ENCODE measurements at regions not wholly inside any gene's neighbourhood (a gene's known extent, or its start where the extent isn't known, plus 50 kb on each side); places are given as distances from the start of the nearest gene placed in this dataset.
"Not testable (repeated sequence)": the region's sequence is repeated elsewhere in the genome, so short reads cannot be mapped to it uniquely, and the experiment has no call there.

- H3K4me3 ChIP-seq, result no peak overlapping the region
- no peaks in the 10 kb centered on the region for H3K9me3 ChIP-seq
- H3K27ac ChIP-seq, result no peak overlapping the region
- DNase-seq, result no peak
- intact Hi-C loops (cut with DNase I), result no loop called here
- WGBS, 4 donors, result 90 to 96% (median 93%) methylated on average over 4 of the region's 4 CpGs
- no peaks in the 10 kb centered on the region for H3K36me3 ChIP-seq
- H3K27me3 ChIP-seq, result peaks cover 0 to 5% (median 0%) of the 10 kb centered on the region in 9 donors
- ATAC-seq, result no peak
- TF ChIP-seq CTCF (IDR thresholded peaks at IDR 0.05), result no peak
- TF ChIP-seq POLR2A (IDR thresholded peaks at IDR 0.05), result no peak
- no peaks in the 10 kb centered on the region for H3K4me1 ChIP-seq
Observed at GRCh38 chr20:48035961-48036731, 250.9 kb upstream of the SULF2 start.

GRCh38 chr20:48034751-48035150 lies 249.5 kb upstream of the SULF2 start:
- H3K27me3 ChIP-seq, result no peaks in the 10 kb centered on the region
- no peak for TF ChIP-seq POLR2A (IDR thresholded peaks at IDR 0.05)
- no peak for TF ChIP-seq CTCF (IDR thresholded peaks at IDR 0.05)
- no peaks in the 10 kb centered on the region for H3K36me3 ChIP-seq
- no peaks in the 10 kb centered on the region for H3K4me1 ChIP-seq
- no peak overlapping the region for H3K27ac ChIP-seq
- H3K4me3 ChIP-seq, result no peak overlapping the region
- DNase-seq, result no peak
- 86 to 89% (median 87%) methylated on average over 6 of the region's 6 CpGs for WGBS, 4 donors
- no peak for ATAC-seq
- intact Hi-C loops (cut with DNase I), result no loop called here
- no peaks in the 10 kb centered on the region for H3K9me3 ChIP-seq

- H3K9me3 ChIP-seq; DNase-seq; intact Hi-C loops (cut with DNase I); H3K4me3 ChIP-seq; H3K27ac ChIP-seq; H3K4me1 ChIP-seq; ATAC-seq; H3K27me3 ChIP-seq; H3K36me3 ChIP-seq: not testable (repeated sequence)
- WGBS, 4 donors, result 95 to 97% (median 96%) methylated on average over 8 of the region's 8 CpGs
Observed at GRCh38 chr20:48033005-48033404, 247.7 kb upstream of the SULF2 start.

- intact Hi-C loops (cut with DNase I), result no loop called here
- no peak for TF ChIP-seq CTCF (IDR thresholded peaks at IDR 0.05)
- Histone ChIP-seq H3K4me1 (no peaks in the 10 kb centered on the region), H3K9me3 (no peaks in the 10 kb centered on the region), H3K27ac (no peak overlapping the region), H3K4me3 (no peak overlapping the region), H3K27me3 (no peaks in the 10 kb centered on the region), H3K36me3 (no peaks in the 10 kb centered on the region)
- DNase-seq, result no peak
- WGBS, 4 donors, result 87 to 89% (median 88%) methylated on average over 4 of the region's 4 CpGs
- ATAC-seq, result no peak
Observed at GRCh38 chr20:48031122-48031521, 245.8 kb upstream of the SULF2 start.
